NCI-H1092 treated with DMSO at 0.1 percent for 48 hours (cell line): ENCODE measurements at regions not wholly inside any gene's neighbourhood (a gene's known extent, or its start where the extent isn't known, plus 50 kb on each side); places are given as distances from the start of the nearest gene placed in this dataset.
A peak's percentile ranks its signal among the peaks of the same experiment; 100 is the strongest.

ENCODE experiments used
- DNase-seq: peaks from one replicate; lab custom pipeline; 2025; lab: John Stamatoyannopoulos, UW

GRCh38 chr1:224846119-224846907, 83.2 kb upstream of the DNAH14 start:
- no peak for DNase-seq

- no peak for DNase-seq
Measured at GRCh38 chr1:224850446-224850845, 79.0 kb upstream of the DNAH14 start.

- DNase-seq = peak; percentile 45
Measured at GRCh38 chr1:224851210-224851847, 78.1 kb upstream of the DNAH14 start.

GRCh38 chr1:224851848-224852261, 77.6 kb upstream of the DNAH14 start:
- no peak for DNase-seq

GRCh38 chr1:224852901-224853568, 76.4 kb upstream of the DNAH14 start:
- peak; percentile 42 for DNase-seq

GRCh38 chr1:224856973-224857372, 72.5 kb upstream of the DNAH14 start:
- DNase-seq = no peak

- DNase-seq = no peak
Measured at GRCh38 chr1:224859651-224860050, 69.8 kb upstream of the DNAH14 start.

GRCh38 chr1:224860488-224861338, 68.8 kb upstream of the DNAH14 start:
- DNase-seq = no peak

- DNase-seq = no peak
Measured at GRCh38 chr1:224861339-224861716, 68.1 kb upstream of the DNAH14 start.

GRCh38 chr1:224863486-224863885, 66.0 kb upstream of the DNAH14 start:
- DNase-seq = no peak

GRCh38 chr1:224864006-224864405, 65.5 kb upstream of the DNAH14 start:
- no peak for DNase-seq

- DNase-seq = no peak
Measured at GRCh38 chr1:224865510-224865909, 64.0 kb upstream of the DNAH14 start.

GRCh38 chr1:224866940-224867339, 62.5 kb upstream of the DNAH14 start:
- no peak for DNase-seq

GRCh38 chr1:224867715-224868114, 61.8 kb upstream of the DNAH14 start:
- no peak for DNase-seq

GRCh38 chr1:224872832-224873433, 56.5 kb upstream of the DNAH14 start:
- DNase-seq = no peak

- no peak for DNase-seq
Measured at GRCh38 chr1:224873434-224874369, 55.8 kb upstream of the DNAH14 start.

GRCh38 chr1:224874775-224875174, 54.7 kb upstream of the DNAH14 start:
- DNase-seq = no peak

- no peak for DNase-seq
Measured at GRCh38 chr1:224879162-224879803, 50.2 kb upstream of the DNAH14 start.
